Head of caudate nucleus (tissue), 42 donors: ENCODE measurements at regions not wholly inside any gene's neighbourhood (a gene's known extent, or its start where the extent isn't known, plus 50 kb on each side); places are given as distances from the start of the nearest gene placed in this dataset.

Experiments used
- DNase-seq, 42 donors: peaks; one replicate each; pipeline versions ENCODE4 v3.0.0 to v3.0.0-alpha.2; 2020 to 2021; ENCODE audit warnings: mixed read lengths in 7 of 42
- intact Hi-C: fragments of 100-400 bp; cut with DNase I; formaldehyde crosslinking; loops from one replicate; pipeline ENCODE4 v1.15.0; 2022

DNA sequence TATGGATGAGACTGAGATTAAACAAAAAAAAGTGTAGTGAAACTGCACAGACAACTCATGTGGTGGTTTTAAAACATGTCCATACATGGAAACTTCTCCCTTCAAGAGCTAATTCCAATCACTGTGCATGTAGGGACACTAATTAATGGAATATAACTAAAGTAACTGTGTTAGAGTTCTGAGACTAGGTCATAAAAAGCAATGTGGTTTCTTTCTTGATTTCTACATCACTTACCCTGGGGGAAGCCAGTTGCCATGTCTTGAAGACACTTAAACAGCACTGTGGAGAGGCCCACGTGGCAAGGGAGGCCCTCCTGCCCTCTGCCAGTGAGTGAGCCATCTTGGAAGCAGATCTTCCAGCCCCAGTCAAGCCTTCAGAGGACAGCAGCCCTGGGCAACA lies 118.2 kb upstream of the DST start:
- intact Hi-C loops = loop anchor here (5.0 to 10.0 kb wide), 2 partner anchors 91 to 126 kb away; no protein-coding TSS in a partner anchor
- no peak for DNase-seq

DNA sequence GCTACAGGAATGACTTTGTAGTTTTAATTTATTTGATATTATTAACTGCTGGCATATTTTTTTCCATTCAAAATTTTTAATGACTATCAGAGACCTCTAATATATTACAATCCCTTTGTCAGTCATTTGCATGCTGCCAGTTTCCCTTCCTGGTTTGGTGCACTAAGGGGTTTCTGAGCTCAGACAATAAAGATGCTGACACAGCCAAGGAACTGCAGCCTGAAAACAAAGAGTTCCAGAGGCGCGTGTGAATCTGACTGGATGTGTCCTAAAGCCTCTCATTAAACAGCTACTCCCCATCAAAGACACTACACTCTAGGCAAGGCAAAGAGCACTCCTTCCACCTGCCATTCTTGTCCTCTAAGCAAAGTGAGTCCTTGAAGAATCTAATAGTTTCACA lies 116.8 kb upstream of the DST start:
- intact Hi-C loops = loop anchor here (5.0 kb wide), 1 partner anchor 52 kb away; no protein-coding TSS in a partner anchor
- DNase-seq = peak in 12 of 42 donors; percentile 30 to 71 (median 45)

DNA sequence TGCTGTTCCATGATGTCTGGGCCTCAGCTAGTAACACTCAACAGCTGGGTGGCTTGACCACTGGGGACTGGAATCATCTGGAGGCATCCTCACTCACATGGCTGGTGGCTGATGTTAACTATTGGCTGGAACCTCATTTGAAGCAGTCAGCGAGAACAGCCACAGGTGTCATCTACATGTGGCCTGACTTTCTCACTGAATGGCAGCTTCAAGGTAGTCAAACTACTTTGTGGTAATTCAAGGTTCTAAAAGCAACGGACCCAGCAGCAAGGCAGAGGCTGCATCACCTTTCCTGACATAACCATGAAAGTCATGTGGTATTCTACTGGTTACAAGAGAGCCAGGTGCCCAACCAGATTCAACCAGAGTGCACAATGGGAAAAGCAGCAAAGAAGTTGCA lies 115.9 kb upstream of the DST start:
- no peak for DNase-seq
- intact Hi-C loops = loop anchor here (5.0 kb wide), 1 partner anchor 51 kb away; no protein-coding TSS in a partner anchor

DNA sequence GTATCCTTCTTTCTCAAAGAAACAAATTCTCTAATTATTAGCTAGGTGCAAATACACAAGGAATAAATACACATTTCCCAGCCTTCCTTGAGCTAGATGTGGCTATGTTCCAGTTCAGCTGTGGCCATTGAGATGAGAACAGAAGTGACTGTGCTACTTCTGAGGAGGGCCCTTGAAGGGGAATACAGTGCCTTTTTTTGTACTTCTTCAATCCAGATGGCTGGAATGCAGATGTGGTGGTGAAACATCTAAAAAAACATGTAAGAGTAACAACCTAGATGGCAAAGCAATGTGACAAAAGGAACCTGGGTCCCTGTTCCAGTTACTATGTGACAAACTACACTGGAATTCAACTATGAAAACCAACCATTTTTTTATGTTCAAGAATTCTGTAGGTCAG lies 115.4 kb upstream of the DST start:
- DNase-seq = peak in 4 of 42 donors; percentile 20 to 59 (median 45)
- intact Hi-C loops = loop anchor here (5.0 kb wide), 1 partner anchor 51 kb away; no protein-coding TSS in a partner anchor

DNA sequence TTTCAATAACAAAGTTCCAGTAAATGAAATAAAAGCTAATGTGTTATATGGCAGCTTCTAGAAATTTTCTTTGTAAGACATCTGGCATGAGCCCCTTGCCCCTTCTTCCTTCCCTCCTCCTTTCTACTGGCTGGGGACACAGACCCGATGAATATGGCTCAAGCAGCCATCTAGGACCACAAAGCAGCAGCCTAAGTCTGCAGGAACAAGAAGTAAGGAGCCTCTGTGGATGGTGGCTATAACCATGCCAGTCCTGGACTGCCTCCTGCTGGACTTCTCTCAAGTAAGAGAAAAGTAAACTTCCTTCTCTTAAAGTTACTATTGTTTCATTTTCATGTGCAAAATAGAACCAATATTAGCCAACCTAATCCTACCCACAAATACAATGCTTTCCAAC lies 114.9 kb upstream of the DST start:
- intact Hi-C loops = loop anchor here (5.0 kb wide), 1 partner anchor 50 kb away; no protein-coding TSS in a partner anchor
- DNase-seq = peak in 24 of 42 donors; percentile 31 to 82 (median 59)

DNA sequence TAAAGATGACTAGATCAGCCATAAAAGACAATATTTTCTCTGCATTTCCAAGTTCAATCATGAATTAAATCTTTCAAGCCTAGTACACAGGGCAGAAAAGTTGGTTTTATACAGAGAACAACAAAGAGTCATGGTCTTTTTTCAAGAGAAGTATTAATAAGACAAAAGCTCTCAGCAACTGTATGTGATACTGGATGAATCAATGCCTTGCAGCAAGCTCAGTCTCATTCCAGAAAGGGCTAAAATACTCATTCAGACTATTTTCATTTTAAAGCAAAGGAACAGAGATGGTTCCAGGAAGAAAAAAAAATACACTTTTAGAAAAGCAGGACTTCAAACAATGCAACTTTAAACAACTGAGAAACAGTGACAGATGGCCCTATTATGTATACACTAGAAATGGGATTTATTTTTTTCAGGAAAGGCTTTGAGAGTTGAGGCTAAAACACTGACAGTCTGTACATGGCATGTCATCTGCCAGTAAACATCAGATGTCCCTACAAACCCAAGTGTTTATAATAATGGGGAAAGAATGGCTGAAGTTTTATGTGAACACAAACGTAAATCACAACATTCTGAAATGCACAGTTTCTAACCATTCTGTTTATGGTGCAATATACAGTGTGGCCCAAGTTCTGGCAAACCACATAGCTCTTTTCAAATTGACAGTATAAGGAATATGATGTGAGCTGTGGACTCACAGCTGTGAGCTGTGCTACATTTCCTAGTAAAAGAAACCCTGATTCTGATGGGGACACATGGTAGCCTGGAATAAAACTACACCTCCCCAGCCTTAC lies 114.3 kb upstream of the DST start:
- intact Hi-C loops = loop anchor here (5.0 kb wide), 1 partner anchor 50 kb away; no protein-coding TSS in a partner anchor

DNA sequence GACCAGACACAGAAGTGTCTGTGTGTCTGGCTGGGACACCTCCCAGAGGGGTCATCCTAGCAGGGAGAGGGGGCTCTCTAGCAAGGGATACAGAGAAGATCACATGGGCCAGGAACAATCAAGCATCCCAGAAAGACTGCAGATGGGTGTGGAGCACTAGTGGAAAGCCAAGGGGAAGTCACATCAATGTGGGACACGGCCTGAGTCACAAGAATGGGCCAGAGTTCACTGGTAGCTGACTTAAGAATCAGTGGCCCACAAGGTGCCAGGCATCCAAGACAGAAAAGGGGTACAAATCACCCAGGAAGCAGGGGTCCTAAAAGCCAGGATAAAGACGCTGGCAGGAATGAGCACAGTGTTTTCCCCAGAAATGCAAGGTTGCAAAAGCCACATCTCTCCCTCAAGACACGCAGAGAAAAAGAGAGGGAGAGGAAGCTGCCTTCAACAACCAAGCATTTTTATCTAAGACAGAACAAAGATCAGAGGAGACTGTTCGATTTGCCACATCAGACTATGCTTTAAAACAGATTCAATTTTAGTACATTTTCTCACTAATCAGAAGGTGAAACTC lies 113.6 kb upstream of the DST start:
- intact Hi-C loops = loop anchor here (5.0 kb wide), 1 partner anchor 49 kb away; no protein-coding TSS in a partner anchor

More for the DNA sequence above, 114.3 kb upstream of the DST start:
- DNase-seq = no peak

DNA sequence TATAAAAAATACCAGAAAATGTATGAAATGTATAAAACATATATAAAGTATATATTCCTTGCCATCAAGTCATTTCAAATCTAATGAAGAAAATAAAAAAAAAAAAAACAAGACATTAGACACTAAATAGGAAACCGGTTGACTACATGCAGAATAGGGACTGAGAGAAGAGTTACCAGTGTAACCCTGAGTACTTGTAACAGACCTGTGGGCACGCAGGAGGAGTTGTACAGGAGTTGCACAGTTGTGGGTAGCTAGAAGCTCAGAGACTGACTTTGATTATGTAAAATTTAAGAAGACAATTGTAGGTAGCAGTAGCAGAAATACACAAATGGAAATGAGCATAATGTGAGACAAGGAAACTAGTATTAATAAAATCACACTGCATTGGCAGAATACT lies 112.4 kb upstream of the DST start:
- intact Hi-C loops = loop anchor here (5.0 kb wide), 1 partner anchor 48 kb away; no protein-coding TSS in a partner anchor
- no peak for DNase-seq

More for the DNA sequence above, 113.6 kb upstream of the DST start:
- peak in 5 of 42 donors; percentile 25 to 52 (median 40) for DNase-seq

DNA sequence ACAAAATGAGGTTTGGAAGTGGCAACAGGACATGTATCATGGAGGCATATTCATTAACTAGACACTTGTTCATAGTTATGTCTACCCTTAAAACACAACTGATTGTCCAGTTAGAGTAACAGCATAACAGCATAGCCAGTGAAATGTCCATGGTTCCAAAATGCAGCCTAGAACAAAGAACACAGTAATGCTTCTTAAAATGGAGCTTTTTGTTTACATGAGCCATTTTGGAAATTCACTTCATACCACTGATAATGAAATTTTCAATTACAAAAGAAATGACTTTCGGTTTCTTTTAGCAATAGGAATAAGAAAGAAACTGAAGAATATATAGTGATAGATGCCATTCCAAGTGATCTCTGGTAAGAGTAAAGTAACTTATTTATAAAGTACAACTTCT lies 111.1 kb upstream of the DST start:
- no peak for DNase-seq
- intact Hi-C loops = no loop called here

DNA sequence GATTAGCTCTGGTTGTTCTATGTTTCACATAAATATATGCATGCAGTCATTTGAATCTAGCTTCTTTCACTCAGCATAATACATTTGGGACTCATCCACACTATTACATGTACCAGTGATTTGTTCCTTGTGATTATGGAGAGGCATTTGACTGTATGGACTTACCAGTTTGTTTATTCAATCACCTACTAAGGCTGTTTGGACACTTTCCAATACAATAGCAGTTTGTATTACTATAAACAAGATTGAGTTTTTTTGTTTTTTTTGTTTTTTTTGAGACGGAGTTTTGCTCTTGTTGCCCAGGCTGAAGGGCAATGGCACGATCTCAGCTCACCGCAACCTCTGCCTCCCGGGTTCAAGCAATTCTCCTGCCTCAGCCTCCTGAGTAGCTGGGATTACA lies 109.8 kb upstream of the DST start:
- DNase-seq = no peak
- intact Hi-C loops = no loop called here

DNA sequence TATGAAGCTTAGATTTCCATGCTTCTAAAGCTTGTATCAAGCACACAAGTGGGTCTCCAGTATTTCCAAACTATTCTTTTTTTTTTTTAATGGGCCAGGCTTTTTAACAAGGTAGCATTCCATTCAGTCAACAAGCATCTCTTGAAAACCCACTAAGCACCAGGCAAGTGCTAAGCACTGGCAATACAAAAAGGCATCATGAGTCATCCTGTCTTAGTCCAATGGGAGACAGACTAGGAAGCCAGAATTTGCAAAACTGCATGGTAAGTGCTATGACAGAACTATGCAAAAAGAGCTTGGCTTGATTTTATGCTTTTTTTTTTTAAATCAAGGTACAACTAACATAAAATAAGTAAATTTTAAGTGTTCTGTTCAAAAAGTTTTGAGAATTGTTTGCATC lies 109.3 kb upstream of the DST start:
- DNase-seq = peak in 2 of 42 donors; percentile 51 to 63
- intact Hi-C loops = no loop called here

DNA sequence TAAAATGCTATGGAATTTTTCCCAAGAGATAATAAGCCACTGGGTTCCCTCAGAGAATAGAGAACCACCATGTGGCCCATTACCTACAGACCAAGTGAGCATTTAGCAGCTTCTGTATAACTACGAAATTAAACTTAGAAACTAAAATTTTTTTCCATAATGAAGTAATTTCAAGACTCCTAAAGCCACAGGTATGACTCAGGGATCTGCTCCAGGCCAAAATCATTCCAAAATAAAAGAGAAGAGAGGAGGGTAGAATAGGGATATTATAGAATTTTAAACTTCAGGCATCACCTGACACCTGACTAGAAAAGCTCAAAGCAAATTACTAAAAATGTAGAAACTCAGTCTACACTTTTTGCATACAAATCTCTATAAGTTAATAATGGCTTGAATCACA lies 108.9 kb upstream of the DST start:
- intact Hi-C loops = no loop called here
- DNase-seq = no peak

DNA sequence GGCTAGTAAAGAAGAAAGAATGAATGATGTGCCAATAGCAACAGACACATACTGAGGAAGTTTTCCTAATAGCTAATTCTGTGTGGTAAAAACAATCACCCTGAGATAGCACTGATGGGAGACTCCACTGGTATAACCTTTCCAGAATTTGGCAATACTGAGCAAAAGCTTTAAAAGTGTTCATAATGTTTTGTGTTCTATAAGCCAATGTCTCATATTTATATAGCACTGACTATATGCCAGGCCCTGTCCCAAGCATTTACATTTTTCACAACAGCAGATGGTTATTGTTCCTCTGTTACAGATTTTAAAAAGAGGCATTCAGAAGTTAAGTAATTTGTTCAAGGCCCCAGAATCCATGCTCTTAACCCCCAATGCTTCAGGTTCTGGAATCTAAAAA lies 108.0 kb upstream of the DST start:
- DNase-seq = no peak
- intact Hi-C loops = no loop called here

DNA sequence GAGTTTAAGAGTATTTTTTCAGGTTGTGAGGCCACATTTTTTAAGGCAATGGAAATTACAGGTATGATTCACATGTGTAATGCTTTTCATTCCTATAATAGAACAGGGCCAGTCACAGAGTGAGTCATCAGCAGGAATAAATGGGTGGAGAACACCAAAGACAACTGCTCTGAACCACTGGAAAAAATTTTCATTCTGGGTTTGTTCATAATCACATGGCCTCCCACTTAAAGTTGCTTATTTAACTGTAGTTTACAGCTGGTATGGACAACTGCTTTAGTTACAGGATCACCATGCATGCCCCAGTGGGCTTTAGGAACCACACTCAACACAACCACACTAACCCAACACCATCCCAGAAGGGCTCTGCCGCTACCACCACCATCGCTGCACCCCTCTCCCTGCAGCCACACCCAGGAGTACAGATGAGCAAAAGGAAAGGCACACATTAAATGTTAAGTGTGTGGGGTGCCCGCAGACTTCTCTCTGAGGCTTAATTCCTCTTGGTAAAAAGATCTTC lies 107.0 kb upstream of the DST start:
- DNase-seq = peak in 8 of 42 donors; percentile 22 to 65 (median 42)
- intact Hi-C loops = no loop called here

DNA sequence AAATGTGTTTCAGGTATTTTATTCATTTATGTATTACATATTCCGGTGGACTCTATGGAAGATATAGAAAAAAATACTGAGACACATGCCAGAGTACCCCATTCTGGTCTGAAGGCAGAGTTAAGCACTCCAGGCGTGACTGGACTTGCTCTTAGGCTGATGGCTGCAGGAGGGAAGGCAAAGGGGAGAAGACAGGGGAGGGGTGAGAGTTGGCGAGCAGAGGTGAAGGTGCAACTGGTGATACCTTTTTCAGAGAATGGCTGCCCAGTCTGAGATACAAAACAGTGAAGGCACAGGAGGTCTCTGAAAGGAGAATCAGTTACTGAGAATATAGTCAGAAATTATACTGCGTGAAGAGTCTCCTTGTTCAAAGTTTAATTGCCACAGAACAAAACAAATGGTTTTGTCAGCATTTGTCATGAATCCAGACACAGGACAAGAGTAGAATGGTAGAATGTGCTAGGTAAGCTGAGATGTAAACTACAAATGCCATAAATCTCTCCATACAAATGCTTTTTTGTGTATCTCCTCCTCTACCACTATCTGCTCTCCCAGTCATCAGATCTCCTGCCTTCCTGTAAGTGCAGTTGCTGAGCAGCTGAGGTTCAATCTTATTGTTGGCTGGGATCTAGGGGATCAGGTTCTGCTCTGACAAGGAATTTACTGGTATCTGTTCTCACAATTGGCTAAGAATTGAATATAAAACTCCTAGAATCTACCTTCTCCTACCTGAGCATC lies 104.2 kb upstream of the DST start:
- no peak for DNase-seq
- intact Hi-C loops = no loop called here

DNA sequence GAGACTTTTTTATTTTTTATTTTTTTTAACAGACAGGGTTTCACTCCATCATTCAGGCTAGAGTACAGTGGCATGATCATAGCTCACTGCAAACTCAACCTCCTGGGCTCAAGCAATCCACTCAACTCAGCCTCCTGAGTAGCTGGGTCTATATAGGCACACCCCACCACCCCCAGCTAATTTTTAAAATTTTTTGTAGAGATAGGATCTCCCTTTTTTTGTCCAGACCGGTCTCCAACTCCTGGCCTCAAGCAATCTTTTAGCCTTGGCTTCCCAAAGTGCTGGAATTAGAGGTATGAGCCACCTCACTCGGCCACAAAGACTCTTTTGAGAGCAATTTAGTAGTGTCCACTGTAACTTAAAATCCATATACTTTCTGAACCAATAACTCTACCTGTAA lies 103.3 kb upstream of the DST start:
- DNase-seq = no peak
- intact Hi-C loops = no loop called here

DNA sequence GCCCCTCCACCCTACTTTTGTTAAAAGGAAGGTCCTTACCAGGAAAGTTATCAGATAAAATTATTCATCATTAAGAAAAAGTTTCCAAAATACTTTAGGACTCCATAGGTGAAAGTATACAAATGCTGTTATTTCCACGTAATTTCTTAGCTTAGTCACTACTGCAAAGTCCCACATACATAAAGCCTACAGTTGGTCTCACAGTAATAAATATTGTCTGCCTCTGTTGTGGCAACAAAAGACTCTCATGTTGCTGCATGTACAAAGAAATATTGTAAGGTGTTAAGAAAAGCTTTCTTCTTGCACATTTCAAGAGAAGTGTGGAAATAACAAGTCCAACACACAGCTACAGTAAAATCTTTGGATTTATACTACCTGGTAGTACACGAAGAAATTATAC lies 102.4 kb upstream of the DST start:
- intact Hi-C loops = no loop called here
- DNase-seq = no peak

DNA sequence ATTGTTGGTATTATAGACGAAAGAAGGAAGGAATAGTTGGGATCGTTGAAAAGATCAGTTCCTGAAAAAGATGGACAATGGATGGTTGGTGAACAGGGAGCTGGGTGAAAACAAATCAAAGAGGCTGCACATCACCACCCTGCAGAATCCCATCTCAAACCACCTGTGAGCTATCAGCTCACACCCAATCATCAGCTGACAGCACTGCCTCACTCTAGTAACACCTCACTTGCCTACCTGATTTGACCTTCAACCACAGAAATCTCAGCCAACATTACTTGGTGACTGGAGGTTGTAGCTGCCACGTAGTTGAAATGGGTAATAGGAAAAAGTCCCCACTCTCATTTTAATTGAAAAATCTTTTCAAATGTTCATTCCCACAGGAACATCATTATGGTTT lies 101.8 kb upstream of the DST start:
- no peak for DNase-seq
- intact Hi-C loops = no loop called here

DNA sequence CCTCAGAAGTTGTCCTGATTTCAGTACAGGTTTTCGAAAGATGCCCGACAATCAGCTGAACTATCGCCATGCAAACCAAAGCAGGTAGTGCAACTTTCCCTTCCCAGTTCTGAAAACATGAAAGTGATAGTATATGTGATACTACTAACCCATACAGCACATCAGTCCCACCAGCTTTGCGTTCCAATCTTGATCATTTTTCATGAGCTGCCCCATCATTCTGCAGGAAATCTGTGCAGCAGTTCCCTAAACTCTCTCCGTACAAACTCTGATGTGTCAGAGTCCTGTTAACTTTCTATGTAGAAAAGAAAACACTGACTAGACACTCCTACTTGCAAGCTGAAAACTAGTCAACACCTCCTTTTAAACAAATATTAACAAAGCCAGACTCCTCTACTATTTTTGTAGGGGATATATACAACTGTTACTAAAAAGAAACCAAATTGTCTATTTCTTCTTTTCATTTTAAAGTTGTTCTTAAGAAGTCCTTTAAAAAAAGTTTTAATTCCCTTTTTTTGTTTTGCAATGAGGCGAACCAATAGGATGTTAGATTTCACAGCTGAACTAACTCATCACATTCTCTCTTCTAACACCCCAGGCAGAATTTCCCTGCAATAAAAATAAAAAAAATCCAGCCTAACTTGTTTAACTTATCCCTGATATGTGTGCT lies 99.6 kb upstream of the DST start:
- intact Hi-C loops = no loop called here
- no peak for DNase-seq
